ENCODE measurements at regions not wholly inside any gene's neighbourhood (a gene's known extent, or its start where the extent isn't known, plus 50 kb on each side); places are given as distances from the start of the nearest gene placed in this dataset.

GRCh38 chr15:57827971-57828370, 121.5 kb downstream of the POLR2M start:
- TF ChIP-seq CTCF (IDR thresholded peaks at IDR 0.05) (no peak), EZH2 (IDR thresholded peaks at IDR 0.05; ENCODE audit: borderline replicate concordance, insufficient read depth, low read depth, low read length, poor library complexity, severe bottlenecking) (no peak)
